ENCODE measurements at regions not wholly inside any gene's neighbourhood (a gene's known extent, or its start where the extent isn't known, plus 50 kb on each side); places are given as distances from the start of the nearest gene placed in this dataset.
"Not testable (repeated sequence)": the region's sequence is repeated elsewhere in the genome, so short reads cannot be mapped to it uniquely, and the experiment has no call there.

DNA sequence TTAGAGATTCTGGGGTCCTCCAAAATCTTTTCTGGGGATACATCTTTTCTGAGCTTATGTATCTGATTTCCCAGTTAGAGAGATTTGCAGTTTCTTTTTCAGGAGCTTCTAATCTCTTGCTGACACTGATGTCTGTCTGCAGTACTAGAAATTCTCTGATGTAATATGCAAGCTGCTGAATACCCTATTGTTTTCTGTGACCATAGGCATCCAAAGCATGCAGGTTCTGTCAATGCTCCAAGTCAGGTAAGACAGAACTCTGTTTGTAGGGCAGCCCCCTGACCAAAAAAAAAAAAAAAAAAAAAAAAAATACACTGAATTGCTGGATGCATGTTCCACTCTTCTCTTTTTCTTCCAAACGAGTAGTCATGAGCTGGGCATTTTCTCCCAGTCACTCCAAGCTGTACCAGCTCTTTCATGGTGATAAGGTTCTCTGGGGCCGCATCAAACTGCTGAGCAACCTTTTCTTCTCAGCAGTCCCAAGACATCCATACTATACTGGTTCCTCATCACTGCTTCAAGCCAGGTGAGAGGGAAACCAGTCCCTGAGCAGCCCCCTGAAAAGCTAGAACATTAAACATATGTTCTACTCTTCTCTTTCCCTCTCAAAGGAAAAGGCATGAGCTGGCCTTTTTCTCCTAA is 354.9 kb upstream of the ANKRD20A1 start:
- H3K9me3 ChIP-seq (ENCODE audit: control insufficient read depth in 2 of 2, low read length in 2 of 2); H3K27me3 ChIP-seq (ENCODE audit: control insufficient read depth in 1 of 2, insufficient read depth in 2 of 2, low read length in 2 of 2); H3K36me3 ChIP-seq (ENCODE audit: control insufficient read depth in 2 of 2, insufficient read depth in 2 of 2, low read length in 2 of 2); H3K9ac ChIP-seq (ENCODE audit: low read length in 2 of 2); H3K27ac ChIP-seq (ENCODE audit: low read length); H3K4me1 ChIP-seq (ENCODE audit: control insufficient read depth, insufficient read depth, low read length); H3K4me3 ChIP-seq (ENCODE audit: low read length in 2 of 2): not testable (repeated sequence)

- not testable (repeated sequence) for H3K27me3 ChIP-seq (ENCODE audit: control insufficient read depth in 1 of 2, insufficient read depth in 2 of 2, low read length in 2 of 2); H3K9me3 ChIP-seq (ENCODE audit: control insufficient read depth in 2 of 2, low read length in 2 of 2); H3K4me3 ChIP-seq (ENCODE audit: low read length in 2 of 2); H3K27ac ChIP-seq (ENCODE audit: low read length); H3K4me1 ChIP-seq (ENCODE audit: control insufficient read depth, insufficient read depth, low read length); H3K36me3 ChIP-seq (ENCODE audit: control insufficient read depth in 2 of 2, insufficient read depth in 2 of 2, low read length in 2 of 2); H3K9ac ChIP-seq (ENCODE audit: low read length in 2 of 2)
Observed at GRCh38 chr9:67492028-67492427, 366.7 kb upstream of the ANKRD20A1 start.

DNA sequence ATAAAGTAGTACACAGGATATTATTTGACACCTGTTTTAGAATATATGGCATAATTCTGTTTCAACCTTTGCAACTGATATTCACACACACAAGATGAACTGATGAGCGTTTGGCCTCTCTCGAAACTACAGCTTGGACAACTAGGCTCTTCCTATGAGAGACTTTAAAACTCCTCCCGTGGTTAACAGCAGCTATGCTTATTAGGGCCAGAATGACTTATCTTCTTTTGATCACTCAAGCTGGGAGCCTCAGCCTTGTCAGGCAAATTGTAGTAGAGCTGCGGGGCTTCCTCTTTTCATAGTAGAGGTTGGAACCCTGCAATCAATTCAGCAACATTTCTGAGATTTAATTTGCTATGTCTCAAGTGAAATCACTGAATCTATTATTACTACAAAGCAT is 381.3 kb upstream of the ANKRD20A1 start:
- H3K9ac ChIP-seq (ENCODE audit: low read length in 2 of 2); H3K4me3 ChIP-seq (ENCODE audit: low read length in 2 of 2); H3K9me3 ChIP-seq (ENCODE audit: control insufficient read depth in 2 of 2, low read length in 2 of 2); H3K27ac ChIP-seq (ENCODE audit: low read length); H3K36me3 ChIP-seq (ENCODE audit: control insufficient read depth in 2 of 2, insufficient read depth in 2 of 2, low read length in 2 of 2); H3K27me3 ChIP-seq (ENCODE audit: control insufficient read depth in 1 of 2, insufficient read depth in 2 of 2, low read length in 2 of 2); H3K4me1 ChIP-seq (ENCODE audit: control insufficient read depth, insufficient read depth, low read length): not testable (repeated sequence)

GRCh38 chr9:67470739-67471138 is 388.0 kb upstream of the ANKRD20A1 start:
- not testable (repeated sequence) for H3K27ac ChIP-seq (ENCODE audit: low read length); H3K4me3 ChIP-seq (ENCODE audit: low read length in 2 of 2); H3K36me3 ChIP-seq (ENCODE audit: control insufficient read depth in 2 of 2, insufficient read depth in 2 of 2, low read length in 2 of 2); H3K9ac ChIP-seq (ENCODE audit: low read length in 2 of 2); H3K27me3 ChIP-seq (ENCODE audit: control insufficient read depth in 1 of 2, insufficient read depth in 2 of 2, low read length in 2 of 2); H3K9me3 ChIP-seq (ENCODE audit: control insufficient read depth in 2 of 2, low read length in 2 of 2); H3K4me1 ChIP-seq (ENCODE audit: control insufficient read depth, insufficient read depth, low read length)

- H3K4me3 ChIP-seq (ENCODE audit: low read length in 2 of 2); H3K36me3 ChIP-seq (ENCODE audit: control insufficient read depth in 2 of 2, insufficient read depth in 2 of 2, low read length in 2 of 2); H3K27ac ChIP-seq (ENCODE audit: low read length); H3K9ac ChIP-seq (ENCODE audit: low read length in 2 of 2); H3K9me3 ChIP-seq (ENCODE audit: control insufficient read depth in 2 of 2, low read length in 2 of 2); H3K27me3 ChIP-seq (ENCODE audit: control insufficient read depth in 1 of 2, insufficient read depth in 2 of 2, low read length in 2 of 2); H3K4me1 ChIP-seq (ENCODE audit: control insufficient read depth, insufficient read depth, low read length): not testable (repeated sequence)
Observed at GRCh38 chr9:67468326-67468725, 390.4 kb upstream of the ANKRD20A1 start.

- H3K4me1 ChIP-seq (ENCODE audit: control insufficient read depth, insufficient read depth, low read length); H3K27ac ChIP-seq (ENCODE audit: low read length); H3K9me3 ChIP-seq (ENCODE audit: control insufficient read depth in 2 of 2, low read length in 2 of 2); H3K36me3 ChIP-seq (ENCODE audit: control insufficient read depth in 2 of 2, insufficient read depth in 2 of 2, low read length in 2 of 2); H3K9ac ChIP-seq (ENCODE audit: low read length in 2 of 2); H3K27me3 ChIP-seq (ENCODE audit: control insufficient read depth in 1 of 2, insufficient read depth in 2 of 2, low read length in 2 of 2); H3K4me3 ChIP-seq (ENCODE audit: low read length in 2 of 2): not testable (repeated sequence)
Observed at GRCh38 chr9:67461796-67462757, 396.7 kb upstream of the ANKRD20A1 start.

GRCh38 chr9:67452941-67453340 is 405.8 kb upstream of the ANKRD20A1 start:
- H3K9me3 ChIP-seq (ENCODE audit: control insufficient read depth in 2 of 2, low read length in 2 of 2); H3K27me3 ChIP-seq (ENCODE audit: control insufficient read depth in 1 of 2, insufficient read depth in 2 of 2, low read length in 2 of 2); H3K27ac ChIP-seq (ENCODE audit: low read length): not testable (repeated sequence)

GRCh38 chr9:67442313-67442712 is 416.4 kb upstream of the ANKRD20A1 start:
- H3K4me3 ChIP-seq (ENCODE audit: low read length in 2 of 2); H3K9me3 ChIP-seq (ENCODE audit: control insufficient read depth in 2 of 2, low read length in 2 of 2); H3K36me3 ChIP-seq (ENCODE audit: control insufficient read depth in 2 of 2, insufficient read depth in 2 of 2, low read length in 2 of 2); H3K27ac ChIP-seq (ENCODE audit: low read length); H3K27me3 ChIP-seq (ENCODE audit: control insufficient read depth in 1 of 2, insufficient read depth in 2 of 2, low read length in 2 of 2); H3K9ac ChIP-seq (ENCODE audit: low read length in 2 of 2); H3K4me1 ChIP-seq (ENCODE audit: control insufficient read depth, insufficient read depth, low read length): not testable (repeated sequence)

More at GRCh38 chr9:67452941-67453340, 405.8 kb upstream of the ANKRD20A1 start:
- not testable (repeated sequence) for H3K36me3 ChIP-seq (ENCODE audit: control insufficient read depth in 2 of 2, insufficient read depth in 2 of 2, low read length in 2 of 2); H3K4me3 ChIP-seq (ENCODE audit: low read length in 2 of 2); H3K9ac ChIP-seq (ENCODE audit: low read length in 2 of 2); H3K4me1 ChIP-seq (ENCODE audit: control insufficient read depth, insufficient read depth, low read length)

DNA sequence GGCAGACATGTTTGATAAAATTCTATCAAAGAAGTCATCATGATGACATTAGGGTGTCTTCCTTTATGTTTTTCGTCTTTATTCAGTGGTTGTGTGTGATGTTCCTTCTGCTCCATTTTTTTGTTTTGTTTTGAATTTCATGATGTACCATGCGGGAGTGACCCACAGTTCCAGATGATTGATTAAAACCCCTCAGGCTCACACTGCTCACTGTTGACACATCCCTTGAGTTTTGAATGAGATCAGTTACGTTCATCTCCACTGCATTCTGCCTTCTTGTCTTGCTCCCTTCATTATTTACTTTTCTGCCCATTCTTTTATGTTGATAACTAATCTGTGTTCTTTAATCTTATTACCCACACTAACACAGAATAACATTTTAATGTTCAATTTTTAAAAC is 421.7 kb upstream of the ANKRD20A1 start:
- H3K27ac ChIP-seq (ENCODE audit: low read length); H3K9me3 ChIP-seq (ENCODE audit: control insufficient read depth in 2 of 2, low read length in 2 of 2); H3K9ac ChIP-seq (ENCODE audit: low read length in 2 of 2); H3K4me1 ChIP-seq (ENCODE audit: control insufficient read depth, insufficient read depth, low read length); H3K27me3 ChIP-seq (ENCODE audit: control insufficient read depth in 1 of 2, insufficient read depth in 2 of 2, low read length in 2 of 2); H3K4me3 ChIP-seq (ENCODE audit: low read length in 2 of 2); H3K36me3 ChIP-seq (ENCODE audit: control insufficient read depth in 2 of 2, insufficient read depth in 2 of 2, low read length in 2 of 2): not testable (repeated sequence)

GRCh38 chr9:67424881-67425280 is 432.5 kb upstream of the SPATA31A3 start:
- not testable (repeated sequence) for H3K4me1 ChIP-seq (ENCODE audit: control insufficient read depth, insufficient read depth, low read length); H3K9me3 ChIP-seq (ENCODE audit: control insufficient read depth in 2 of 2, low read length in 2 of 2); H3K4me3 ChIP-seq (ENCODE audit: low read length in 2 of 2); H3K36me3 ChIP-seq (ENCODE audit: control insufficient read depth in 2 of 2, insufficient read depth in 2 of 2, low read length in 2 of 2); H3K27ac ChIP-seq (ENCODE audit: low read length); H3K9ac ChIP-seq (ENCODE audit: low read length in 2 of 2); H3K27me3 ChIP-seq (ENCODE audit: control insufficient read depth in 1 of 2, insufficient read depth in 2 of 2, low read length in 2 of 2)

DNA sequence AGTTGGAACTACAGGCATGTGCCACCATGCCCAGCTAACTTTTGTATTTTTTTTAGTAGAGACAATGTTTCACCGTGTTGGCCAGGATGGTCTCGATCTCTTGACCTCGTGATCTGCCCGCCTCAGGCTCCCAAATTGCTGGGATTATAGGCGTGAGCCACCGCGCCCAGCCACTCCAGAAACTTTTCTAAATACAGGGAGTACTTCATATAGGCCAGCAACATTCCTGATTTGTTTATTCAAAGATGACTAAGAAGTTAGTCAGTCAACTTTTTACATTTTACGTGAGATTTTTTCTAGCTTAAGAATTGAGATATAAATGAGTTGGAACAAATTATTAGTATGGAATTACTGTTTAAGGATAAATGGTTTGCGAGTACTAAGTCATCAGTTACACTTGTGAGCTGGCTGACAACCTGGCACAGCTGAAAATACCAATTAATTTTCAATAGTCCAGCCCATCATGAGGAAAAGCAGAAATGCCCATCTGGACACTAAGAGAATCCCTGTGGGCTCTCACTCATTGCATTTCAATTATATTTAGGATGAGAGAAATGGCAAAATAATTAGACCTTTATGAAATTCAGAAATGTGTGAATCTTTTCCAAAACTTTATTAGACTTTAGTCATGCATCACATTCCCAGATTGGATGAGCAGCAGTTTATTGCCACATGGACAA is 430.8 kb upstream of the SPATA31A3 start:
- H3K4me3 ChIP-seq (ENCODE audit: low read length in 2 of 2); H3K27ac ChIP-seq (ENCODE audit: low read length); H3K36me3 ChIP-seq (ENCODE audit: control insufficient read depth in 2 of 2, insufficient read depth in 2 of 2, low read length in 2 of 2); H3K4me1 ChIP-seq (ENCODE audit: control insufficient read depth, insufficient read depth, low read length); H3K27me3 ChIP-seq (ENCODE audit: control insufficient read depth in 1 of 2, insufficient read depth in 2 of 2, low read length in 2 of 2); H3K9ac ChIP-seq (ENCODE audit: low read length in 2 of 2); H3K9me3 ChIP-seq (ENCODE audit: control insufficient read depth in 2 of 2, low read length in 2 of 2): not testable (repeated sequence)

Data from stomach smooth muscle (tissue), 2 donors.